HepG2 (cell line): ENCODE measurements at regions not wholly inside any gene's neighbourhood (a gene's known extent, or its start where the extent isn't known, plus 50 kb on each side); places are given as distances from the start of the nearest gene placed in this dataset.

ENCODE experiments used
- ATAC-seq: fragments of 200-7000 bp; cut with Tn5 transposase; 3 replicates; pipeline ENCODE4 v1.9.1; 2020; ENCODE audit warnings: mild to moderate bottlenecking, moderate library complexity
- BruUV-seq: library from RNA; stranded (reverse); fragments of 400-500 nt; replicated peaks from 2 replicates; lab custom pipeline; 2021; lab: Mats Ljungman, UMichigan
- CTCF ChIA-PET: fragments of 300-600 bp; formaldehyde crosslinking; extraction: SDS; loops from one replicate; lab custom pipeline; 2021; ENCODE audit warnings: low total read pairs, inconsistent platforms, low intra/inter-chr PET ratio; lab: Yijun Ruan, JAX
- POLR2A ChIA-PET: fragments of 350-600 bp; sonication (Branson Sonifier 250); formaldehyde crosslinking; loops from one replicate; lab custom pipeline; 2020; ENCODE audit warnings: antibody characterized with exemption, inconsistent platforms; lab: Yijun Ruan, JAX
- DNase-seq: peaks from one replicate; pipeline ENCODE4 v3.0.0-alpha.2; 2015; ENCODE audit warnings: low spot score
- FAIRE-seq: peaks from 3 replicates; lab custom pipeline; 2011; peaks lifted over from hg19 to GRCh38; lab: Jason Lieb, UNC
- H2AFZ ChIP-seq: one replicate; pipeline ENCODE4 v1.6.1; 2011; ENCODE audit warnings: low read length, inconsistent platforms
- H3K27ac ChIP-seq: fragments of 300-600 bp; 3 replicates; pipeline ENCODE4 v1.8.0; 2011; ENCODE audit warnings: mixed run types, mild to moderate bottlenecking, mixed read lengths, low read length, inconsistent platforms; ENCODE audit not compliant: insufficient read depth; ENCODE audit errors: extremely low read length
- H3K27me3 ChIP-seq, 2 experiments: fragments of 200-600 bp in 1 of 2; 2 replicates in 1 of 2; 3 replicates in 1 of 2; pipeline versions ENCODE4 v1.6.0 to v1.8.0; 2011; ENCODE audit warnings: low read length in 2 of 2, mild to moderate bottlenecking in 2 of 2, moderate library complexity in 2 of 2, inconsistent platforms in 1 of 2; ENCODE audit not compliant: insufficient read depth in 2 of 2, control insufficient read depth in 1 of 2
- H3K36me3 ChIP-seq, 2 experiments: fragments of 200-600 bp in 1 of 2; replicated peaks in 1 of 2; 2 replicates in 1 of 2; 3 replicates in 1 of 2; pipeline versions ENCODE4 v1.5.1 to v1.8.0; 2011; ENCODE audit warnings: low read length in 2 of 2, inconsistent platforms in 1 of 2; ENCODE audit not compliant: insufficient read depth in 2 of 2, control insufficient read depth in 1 of 2
- H3K4me1 ChIP-seq: 2 replicates; pipeline ENCODE4 v1.5.1; 2012; ENCODE audit warnings: low read length, inconsistent platforms; ENCODE audit not compliant: insufficient read depth
- H3K4me2 ChIP-seq: 2 replicates; pipeline ENCODE4 v1.6.0; 2011; ENCODE audit warnings: low read depth, low read length, inconsistent platforms
- H3K4me3 ChIP-seq, 3 experiments: fragments of 200-600 bp in 1 of 3; sonication (generic), shearing (Covaris generic) in 1 of 3; replicated peaks in 1 of 3; 2 replicates each; pipeline ENCODE4 v1.5.1; 2011 to 2016; ENCODE audit warnings: low read length in 3 of 3, inconsistent platforms in 2 of 3, low read depth in 2 of 3, mild to moderate bottlenecking in 2 of 3, control low read depth in 1 of 3, mixed read lengths in 1 of 3; ENCODE audit not compliant: insufficient read depth in 1 of 3
- H3K79me2 ChIP-seq: one replicate; pipeline ENCODE4 v1.6.1; 2011; ENCODE audit warnings: low read length, inconsistent platforms; ENCODE audit not compliant: insufficient read depth
- H3K9ac ChIP-seq: 2 replicates; pipeline ENCODE4 v1.6.0; 2011; ENCODE audit warnings: mild to moderate bottlenecking, low read depth, low read length, inconsistent platforms; ENCODE audit not compliant: insufficient read depth
- H3K9me3 ChIP-seq: 2 replicates; pipeline ENCODE4 v1.5.1; 2012; ENCODE audit warnings: mild to moderate bottlenecking, low read length
- H4K20me1 ChIP-seq: 2 replicates; pipeline ENCODE4 v1.6.0; 2011; ENCODE audit warnings: inconsistent platforms, mild to moderate bottlenecking, low read length, moderate library complexity; ENCODE audit not compliant: insufficient read depth
- BORCS8-MEF2B ChIP-seq: sonication (generic); formaldehyde crosslinking; IDR thresholded peaks from 2 replicates; pipeline ENCODE4 v1.8.0; 2022; ENCODE audit warnings: mild to moderate bottlenecking, missing genetic modification reagents
- ELF4 ChIP-seq: sonication (generic); formaldehyde crosslinking; IDR thresholded peaks from 2 replicates; pipeline ENCODE4 v1.5.0; 2020; ENCODE audit warnings: missing genetic modification reagents, mild to moderate bottlenecking, moderate library complexity, borderline replicate concordance
- GATAD2A ChIP-seq: IDR thresholded peaks from 2 replicates; pipeline ENCODE4 v1.6.1; 2016
- HNF4A ChIP-seq: sonication (generic); formaldehyde crosslinking; IDR thresholded peaks from 2 replicates; pipeline ENCODE4 v1.4.0; 2020; ENCODE audit warnings: missing genetic modification reagents
- IKZF1 ChIP-seq: fragments of 450-650 bp; IDR thresholded peaks from 2 replicates; pipeline ENCODE4 v1.7.1; 2016
- JARID2 ChIP-seq: sonication (generic); formaldehyde crosslinking; IDR thresholded peaks from 2 replicates; pipeline ENCODE4 v1.8.1; 2023; ENCODE audit warnings: missing genetic modification reagents, inconsistent platforms; ENCODE audit not compliant: insufficient replicate concordance
- MED13 ChIP-seq: sonication (generic); formaldehyde crosslinking; IDR thresholded peaks from 2 replicates; pipeline ENCODE4 v1.5.0; 2020; ENCODE audit warnings: missing genetic modification reagents
- MEIS1 ChIP-seq: sonication (generic); formaldehyde crosslinking; IDR thresholded peaks from 2 replicates; pipeline ENCODE4 v1.9.0; 2021; ENCODE audit warnings: mild to moderate bottlenecking, missing genetic modification reagents, moderate library complexity, borderline replicate concordance
- NFE2L1 ChIP-seq: sonication (generic); formaldehyde crosslinking; IDR thresholded peaks from 2 replicates; pipeline ENCODE4 v1.4.0; 2020; ENCODE audit warnings: missing genetic modification reagents, mild to moderate bottlenecking, borderline replicate concordance
- NFRKB ChIP-seq: fragments of 450-650 bp; IDR thresholded peaks from 2 replicates; pipeline ENCODE4 v1.6.1; 2017
- NR2F6 ChIP-seq, 2 experiments: IDR thresholded peaks; 2 replicates each; pipeline ENCODE4 v1.6.1; 2016; ENCODE audit warnings: antibody characterized with exemption in 1 of 2, mild to moderate bottlenecking in 1 of 2
- PAF1 ChIP-seq: IDR thresholded peaks from 2 replicates; pipeline ENCODE4 v1.6.1; 2016; ENCODE audit warnings: missing genetic modification reagents, missing compliant biosample characterization
- PITX1 ChIP-seq: sonication (generic); formaldehyde crosslinking; IDR thresholded peaks from 2 replicates; pipeline ENCODE4 v1.5.1; 2020; ENCODE audit warnings: mild to moderate bottlenecking, missing genetic modification reagents
- RFX1 ChIP-seq: fragments of 450-650 bp; IDR thresholded peaks from 2 replicates; pipeline ENCODE4 v1.6.1; 2017
- SIN3B ChIP-seq: fragments of 150-350 bp; IDR thresholded peaks from 2 replicates; pipeline ENCODE4 v1.6.1; 2014; ENCODE audit warnings: low read length
- SP1 ChIP-seq, 2 experiments: fragments of 450-650 bp in 1 of 2; sonication (generic) in 1 of 2; formaldehyde crosslinking in 1 of 2; IDR thresholded peaks; 2 replicates each; pipeline versions ENCODE4 v1.4.0 to v1.6.1; 2016 to 2020; ENCODE audit warnings: missing genetic modification reagents in 1 of 2
- ZBTB2 ChIP-seq: sonication (generic); formaldehyde crosslinking; IDR thresholded peaks from 2 replicates; pipeline ENCODE4 v1.8.0; 2022; ENCODE audit warnings: low read depth, missing genetic modification reagents
- ZC3H4 ChIP-seq: sonication (generic); formaldehyde crosslinking; IDR thresholded peaks from 2 replicates; pipeline ENCODE4 v1.4.0; 2020; ENCODE audit warnings: missing genetic modification reagents, borderline replicate concordance
- ZNF225 ChIP-seq: sonication (generic); formaldehyde crosslinking; IDR thresholded peaks from 2 replicates; pipeline ENCODE4 v1.4.0; 2020; ENCODE audit warnings: mild to moderate bottlenecking, missing genetic modification reagents
- ZNF788 ChIP-seq: sonication (generic); formaldehyde crosslinking; IDR thresholded peaks from 2 replicates; pipeline ENCODE4 v1.5.0; 2020; ENCODE audit warnings: mild to moderate bottlenecking, missing genetic modification reagents, borderline replicate concordance
- WGBS: methylation state at CpG from one replicate; pipeline ENCODE4 v1.1.6; 2017; ENCODE audit warnings: low lambda C conversion rate; 5-methylcytosine and 5-hydroxymethylcytosine counted together
- in situ Hi-C: cut with HindIII; loops from 2 replicates; pipeline ENCODE4 v1.10.0; 2017; ENCODE audit warnings: low pct_unique_long_range_greater_than_20kb; ENCODE audit not compliant: extremely low pct_ligation_motif_present
- intact Hi-C: fragments of 100-400 bp; cut with micrococcal nuclease; formaldehyde crosslinking; loops from one replicate; pipeline ENCODE4 v1.10.0; 2022; ENCODE audit not compliant: unreplicated experiment

GRCh38 chr5:92927291-92927778 lies 653.7 kb downstream of the NR2F1-AS1 start (continued):
- TF ChIP-seq PITX1 (peak; percentile 79; the same call in 1 of the 2 replicates), HNF4A (CRISPR knock-in tag) (peak; percentile 34), GATAD2A (peak; percentile 100), ZNF788 (CRISPR knock-in tag) (peak; percentile 91; the same call in 1 of the 2 replicates), MEIS1 (peak; percentile 89; the same call in 1 of the 2 replicates)

- in situ Hi-C loops: no loop called here
- intact Hi-C loops: no loop called here
- CTCF ChIA-PET: no interaction called here
- no TSS peak for BruUV-seq
- DNase-seq (no peak), ATAC-seq (no peak), FAIRE-seq (no peak)
- 100% methylated on average over 1 of the region's 1 CpG for WGBS
- H3K36me3 ChIP-seq: no peaks in the 10 kb centered on the region
- POLR2A ChIA-PET: interaction anchor here (1.6 kb wide), 1 partner anchor 16 kb away, joined by 4 read pairs; no protein-coding TSS in a partner anchor
- H3K79me2 ChIP-seq: no peaks in the 10 kb centered on the region
- H3K27me3 ChIP-seq: no peaks in the 10 kb centered on the region
- no peak overlapping the region for H2AFZ ChIP-seq
- no peak overlapping the region for H3K9ac ChIP-seq
- H3K9me3 ChIP-seq: no peaks in the 10 kb centered on the region
- H4K20me1 ChIP-seq: no peaks in the 10 kb centered on the region
- H3K4me3 ChIP-seq: no peak overlapping the region
- no peak for TF ChIP-seq SP1 (IDR thresholded peaks at IDR 0.05)
- TF ChIP-seq SP1 (CRISPR knock-in tag; IDR thresholded peaks at IDR 0.05): no peak
- no peak for TF ChIP-seq PAF1 (CRISPR knock-in tag)
- TF ChIP-seq NFE2L1 (CRISPR knock-in tag): no peak
- no peak for TF ChIP-seq SIN3B
- TF ChIP-seq IKZF1: no peak
- no peak for TF ChIP-seq JARID2 (CRISPR knock-in tag)
- no peak for TF ChIP-seq BORCS8-MEF2B (CRISPR knock-in tag)
- no peak for TF ChIP-seq MED13
- TF ChIP-seq ELF4: no peak
- TF ChIP-seq ZC3H4: no peak
- TF ChIP-seq ZNF225: no peak
- no peak for TF ChIP-seq ZBTB2
- TF ChIP-seq NR2F6 (IDR thresholded peaks at IDR 0.05): no peak
- no peak for TF ChIP-seq NR2F6 (CRISPR knock-in tag; IDR thresholded peaks at IDR 0.05)
- TF ChIP-seq NFRKB: no peak
- TF ChIP-seq RFX1: no peak
- no peak overlapping the region for H3K27ac ChIP-seq
- no peak overlapping the region for H3K4me2 ChIP-seq
- H3K4me1 ChIP-seq: peaks cover 64% of the 10 kb centered on the region
Observed at GRCh38 chr5:92923885-92924284, 657.1 kb downstream of the NR2F1-AS1 start.
